Thoracic aorta (tissue), 2 donors: ENCODE measurements at regions not wholly inside any gene's neighbourhood (a gene's known extent, or its start where the extent isn't known, plus 50 kb on each side); places are given as distances from the start of the nearest gene placed in this dataset.

Experiments
- ATAC-seq: fragments of 150-250 bp; one replicate; pipeline ENCODE4 v1.8.0; 2017; ENCODE audit warnings: low read depth; ENCODE audit not compliant: insufficient number of reproducible peaks, low FRiP score
- DNase-seq: peaks from one replicate; pipeline ENCODE4 v3.0.0-alpha.2; 2020; ENCODE audit warnings: low spot score
- H3K27ac ChIP-seq, 2 donors: fragments of 200-600 bp; sonication (generic); 1 replicate in 1 of 2; 2 replicates in 1 of 2; pipeline ENCODE4 v1.5.1; 2016; ENCODE audit warnings: mild to moderate bottlenecking in 2 of 2, moderate library complexity in 2 of 2
- H3K27me3 ChIP-seq: fragments of 200-600 bp; sonication (generic); replicated peaks from 2 replicates; pipeline ENCODE4 v1.6.0; 2016; ENCODE audit warnings: mild to moderate bottlenecking; ENCODE audit not compliant: insufficient read depth
- H3K36me3 ChIP-seq: fragments of 200-600 bp; sonication (generic); one replicate; pipeline ENCODE4 v1.5.1; 2016
- H3K4me1 ChIP-seq, 2 donors: fragments of 200-600 bp; sonication (generic); 1 replicate in 1 of 2; 2 replicates in 1 of 2; pipeline versions ENCODE4 v1.5.1 to v1.6.0; 2016; ENCODE audit warnings: low read depth in 2 of 2, mild to moderate bottlenecking in 1 of 2; ENCODE audit not compliant: control insufficient read depth in 1 of 2
- H3K4me3 ChIP-seq: fragments of 200-600 bp; sonication (generic); 2 replicates; pipeline ENCODE4 v1.5.1; 2016; ENCODE audit warnings: mild to moderate bottlenecking
- H3K9me3 ChIP-seq: fragments of 200-600 bp; sonication (generic); 2 replicates; pipeline ENCODE4 v1.5.1; 2016
- TF ChIP-seq, protein P1 (sequence below): fragments of 200-600 bp; sonication (generic); IDR thresholded peaks from one replicate; pipeline ENCODE4 v1.5.1; 2019; ENCODE audit warnings: antibody characterized with exemption

DNA sequence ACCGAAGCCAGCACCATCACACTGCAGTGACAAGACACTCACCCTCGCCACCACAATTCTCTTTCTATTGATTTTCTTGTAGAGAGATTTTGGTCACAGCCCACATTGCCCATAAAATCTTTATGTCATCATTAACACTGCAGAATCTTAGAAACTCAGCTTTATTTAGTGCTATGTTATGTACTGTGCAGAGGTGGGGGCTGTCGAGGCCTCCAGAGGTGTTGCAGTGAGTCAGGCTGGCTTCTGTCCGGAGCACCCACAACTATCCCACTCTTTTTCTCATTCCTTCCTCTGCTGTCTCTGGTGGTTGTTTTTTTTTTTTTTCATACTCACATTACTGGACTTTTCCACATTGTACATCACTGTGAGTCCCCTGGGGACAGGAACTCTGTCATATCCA, 677.4 kb upstream of the HS6ST1 start:
- no peaks in the 10 kb centered on the region for H3K36me3 ChIP-seq
- H3K27ac ChIP-seq: no peak overlapping the region
- H3K4me1 ChIP-seq: no peaks in the 10 kb centered on the region
- no peaks in the 10 kb centered on the region for H3K9me3 ChIP-seq
- no peak overlapping the region for H3K4me3 ChIP-seq
- ATAC-seq: no peak
- TF ChIP-seq, protein P1, sequence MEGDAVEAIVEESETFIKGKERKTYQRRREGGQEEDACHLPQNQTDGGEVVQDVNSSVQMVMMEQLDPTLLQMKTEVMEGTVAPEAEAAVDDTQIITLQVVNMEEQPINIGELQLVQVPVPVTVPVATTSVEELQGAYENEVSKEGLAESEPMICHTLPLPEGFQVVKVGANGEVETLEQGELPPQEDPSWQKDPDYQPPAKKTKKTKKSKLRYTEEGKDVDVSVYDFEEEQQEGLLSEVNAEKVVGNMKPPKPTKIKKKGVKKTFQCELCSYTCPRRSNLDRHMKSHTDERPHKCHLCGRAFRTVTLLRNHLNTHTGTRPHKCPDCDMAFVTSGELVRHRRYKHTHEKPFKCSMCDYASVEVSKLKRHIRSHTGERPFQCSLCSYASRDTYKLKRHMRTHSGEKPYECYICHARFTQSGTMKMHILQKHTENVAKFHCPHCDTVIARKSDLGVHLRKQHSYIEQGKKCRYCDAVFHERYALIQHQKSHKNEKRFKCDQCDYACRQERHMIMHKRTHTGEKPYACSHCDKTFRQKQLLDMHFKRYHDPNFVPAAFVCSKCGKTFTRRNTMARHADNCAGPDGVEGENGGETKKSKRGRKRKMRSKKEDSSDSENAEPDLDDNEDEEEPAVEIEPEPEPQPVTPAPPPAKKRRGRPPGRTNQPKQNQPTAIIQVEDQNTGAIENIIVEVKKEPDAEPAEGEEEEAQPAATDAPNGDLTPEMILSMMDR: no peak
- no peak for DNase-seq
- no peaks in the 10 kb centered on the region for H3K27me3 ChIP-seq

DNA sequence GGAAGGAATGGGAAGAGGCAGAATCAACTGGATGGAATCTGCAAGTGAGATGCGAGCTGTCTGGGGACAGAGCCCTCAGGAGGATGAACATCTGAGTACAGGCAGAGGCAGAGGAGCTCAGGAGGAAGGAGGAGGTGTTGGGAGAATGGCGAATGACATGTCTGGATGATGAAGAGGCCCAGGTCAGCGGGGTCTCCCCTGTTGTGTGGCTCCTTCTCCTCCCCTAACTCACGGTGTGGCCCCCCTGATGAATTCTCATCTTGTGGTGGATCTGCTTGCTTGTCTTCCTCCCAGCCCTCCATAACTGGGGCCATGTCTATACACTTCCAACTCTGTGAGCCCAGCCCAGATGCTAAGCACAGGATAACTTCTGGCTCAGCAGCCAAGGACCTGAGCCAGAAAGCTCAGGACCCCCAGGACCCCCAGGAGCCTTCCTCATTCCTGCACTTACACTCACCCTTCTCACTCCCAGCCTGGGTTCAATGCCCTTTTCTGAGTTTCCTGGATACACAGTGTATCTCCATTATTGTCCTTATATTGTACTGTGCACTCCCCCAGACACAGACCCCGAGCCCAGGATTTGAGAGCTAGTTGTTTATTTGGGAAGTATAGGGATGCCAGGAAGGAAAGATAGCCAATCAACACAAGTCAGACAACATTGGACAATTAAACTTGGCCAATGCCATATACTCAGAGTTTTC, 678.6 kb upstream of the HS6ST1 start:
- no peak overlapping the region for H3K27ac ChIP-seq
- no peaks in the 10 kb centered on the region for H3K4me1 ChIP-seq
- no peaks in the 10 kb centered on the region for H3K36me3 ChIP-seq
- DNase-seq (no peak), ATAC-seq (no peak)
- no peak overlapping the region for H3K4me3 ChIP-seq
- no peaks in the 10 kb centered on the region for H3K27me3 ChIP-seq
- no peaks in the 10 kb centered on the region for H3K9me3 ChIP-seq
- TF ChIP-seq, protein P1: no peak

DNA sequence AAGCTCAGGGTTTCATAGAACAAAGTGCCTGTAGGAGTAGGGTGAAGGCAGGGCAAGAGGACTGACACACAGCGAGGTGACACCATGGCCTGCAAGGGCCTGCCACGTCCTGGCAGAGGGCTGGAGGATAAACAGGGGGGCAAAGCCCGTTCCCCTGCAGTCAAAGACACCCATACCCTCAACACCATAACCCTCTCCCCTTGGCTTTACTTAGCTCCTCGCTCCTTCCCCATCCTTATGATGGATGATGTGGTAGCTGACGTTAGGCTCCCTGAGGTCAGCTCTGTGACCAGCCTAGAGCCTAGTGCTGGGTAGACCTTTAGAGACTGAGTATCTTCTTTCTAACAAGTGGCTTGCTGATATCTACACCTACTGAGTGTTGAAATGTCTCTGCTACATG, 683.3 kb upstream of the HS6ST1 start:
- DNase-seq: no peak
- no peaks in the 10 kb centered on the region for H3K36me3 ChIP-seq
- no peak overlapping the region for H3K4me3 ChIP-seq
- TF ChIP-seq, protein P1: no peak
- H3K4me1 ChIP-seq: no peaks in the 10 kb centered on the region
- H3K27ac ChIP-seq: no peak overlapping the region
- no peaks in the 10 kb centered on the region for H3K9me3 ChIP-seq
- no peak for ATAC-seq
- no peaks in the 10 kb centered on the region for H3K27me3 ChIP-seq

DNA sequence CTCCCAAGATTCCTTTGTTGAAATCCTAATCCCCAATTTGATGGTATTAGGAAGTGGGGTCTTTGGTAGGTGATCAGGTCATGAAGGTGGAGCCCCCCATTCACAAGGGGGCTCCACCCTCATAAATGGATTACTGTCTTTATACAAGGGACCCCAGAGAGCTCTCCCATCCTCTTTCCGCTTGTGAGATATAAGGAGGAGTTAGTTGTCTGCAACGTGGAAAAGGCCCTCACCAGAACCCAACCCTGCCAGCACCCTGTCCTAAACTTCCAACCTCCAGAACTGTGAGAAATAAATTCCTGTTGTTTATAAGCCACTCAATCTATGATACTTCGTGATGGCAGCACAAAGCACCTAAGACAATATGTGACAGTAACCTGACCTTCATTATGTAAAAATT, 684.1 kb upstream of the HS6ST1 start:
- no peaks in the 10 kb centered on the region for H3K36me3 ChIP-seq
- no peaks in the 10 kb centered on the region for H3K4me1 ChIP-seq
- no peak overlapping the region for H3K27ac ChIP-seq
- ATAC-seq (no peak), DNase-seq (no peak)
- H3K27me3 ChIP-seq: no peaks in the 10 kb centered on the region
- TF ChIP-seq, protein P1: no peak
- H3K4me3 ChIP-seq: no peak overlapping the region
- H3K9me3 ChIP-seq: no peaks in the 10 kb centered on the region

DNA sequence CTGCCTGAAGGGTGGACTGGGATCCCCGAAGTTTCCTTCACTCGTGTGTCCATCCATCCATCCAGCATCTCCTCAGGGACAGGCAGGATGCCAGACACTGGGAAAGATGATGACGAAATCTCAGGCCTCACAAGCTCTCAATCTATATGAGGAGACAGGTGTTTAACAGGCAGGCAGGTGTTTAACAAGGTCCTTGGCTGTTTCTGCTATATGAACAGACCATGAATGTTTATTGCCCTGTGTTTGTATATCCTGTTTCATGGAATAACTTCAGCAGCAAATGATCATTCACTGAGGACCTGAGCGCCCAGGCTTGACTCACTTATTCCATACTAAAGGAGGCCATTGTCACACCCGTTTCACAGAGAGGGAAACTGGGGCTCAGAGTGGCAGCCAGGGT, 685.8 kb upstream of the HS6ST1 start:
- Histone ChIP-seq H3K27ac (no peak overlapping the region), H3K4me3 (no peak overlapping the region), H3K4me1 (no peaks in the 10 kb centered on the region), H3K9me3 (no peaks in the 10 kb centered on the region), H3K36me3 (no peaks in the 10 kb centered on the region), H3K27me3 (no peaks in the 10 kb centered on the region)
- ATAC-seq (no peak), DNase-seq (no peak)
- TF ChIP-seq, protein P1: no peak
